ENCODE measurements at regions not wholly inside any gene's neighbourhood (a gene's known extent, or its start where the extent isn't known, plus 50 kb on each side); places are given as distances from the start of the nearest gene placed in this dataset.
"Not testable (repeated sequence)": the region's sequence is repeated elsewhere in the genome, so short reads cannot be mapped to it uniquely, and the experiment has no call there.

- not testable (repeated sequence) for TF ChIP-seq POLR2AphosphoS5 (IDR thresholded peaks at IDR 0.05; ENCODE audit: insufficient read depth in 1 of 2, low read depth in 1 of 2); CTCF (IDR thresholded peaks at IDR 0.05); POLR2A (IDR thresholded peaks at IDR 0.05)
Measured at GRCh38 chr1:37368665-37369315, 105.6 kb upstream of the ZC3H12A start.
